ENCODE measurements at regions not wholly inside any gene's neighbourhood (a gene's known extent, or its start where the extent isn't known, plus 50 kb on each side); places are given as distances from the start of the nearest gene placed in this dataset.
"Not testable (repeated sequence)": the region's sequence is repeated elsewhere in the genome, so short reads cannot be mapped to it uniquely, and the experiment has no call there.

GRCh38 chr3:103499132-103499900, 1064.5 kb downstream of the ZPLD1 start:
- Histone ChIP-seq H3K4me1 (ENCODE audit: control insufficient read depth, insufficient read depth, low read length) (no peaks in the 10 kb centered on the region), H3K36me3 (ENCODE audit: control insufficient read depth, insufficient read depth, low read length) (no peaks in the 10 kb centered on the region), H3K9me3 (ENCODE audit: control insufficient read depth, low read length) (no peaks in the 10 kb centered on the region), H3K27me3 (ENCODE audit: control insufficient read depth, insufficient read depth, low read length) (no peaks in the 10 kb centered on the region), H3K4me3 (ENCODE audit: low read length) (no peak overlapping the region), H3K9ac (ENCODE audit: low read length) (no peak overlapping the region)

DNA sequence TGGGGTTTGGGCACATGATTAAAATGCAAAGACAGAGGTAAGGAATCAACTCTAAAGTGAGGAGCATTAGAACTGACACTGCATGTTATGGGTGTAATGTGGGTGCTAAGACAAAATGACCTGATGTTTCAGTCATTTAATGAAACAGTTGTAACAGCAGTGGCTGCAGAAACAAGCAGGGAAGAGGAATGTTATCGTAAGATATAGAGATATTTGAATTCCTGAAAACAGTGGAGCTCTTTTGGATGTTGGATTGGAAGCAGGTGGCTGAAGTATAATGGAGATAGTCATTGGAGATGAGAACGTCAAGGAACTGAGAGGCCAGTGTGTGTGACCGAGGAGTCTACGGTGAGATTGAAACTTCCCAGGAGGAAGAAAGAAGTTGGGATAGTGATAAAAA, 1065.2 kb downstream of the ZPLD1 start:
- Histone ChIP-seq H3K9me3 (ENCODE audit: control insufficient read depth, low read length) (no peaks in the 10 kb centered on the region), H3K4me3 (ENCODE audit: low read length) (no peak overlapping the region), H3K36me3 (ENCODE audit: control insufficient read depth, insufficient read depth, low read length) (no peaks in the 10 kb centered on the region), H3K9ac (ENCODE audit: low read length) (no peak overlapping the region), H3K4me1 (ENCODE audit: control insufficient read depth, insufficient read depth, low read length) (no peaks in the 10 kb centered on the region), H3K27me3 (ENCODE audit: control insufficient read depth, insufficient read depth, low read length) (no peaks in the 10 kb centered on the region)

GRCh38 chr3:103510760-103511159, 1075.9 kb downstream of the ZPLD1 start:
- no peak overlapping the region for H3K9ac ChIP-seq (ENCODE audit: low read length)
- no peaks in the 10 kb centered on the region for H3K4me1 ChIP-seq (ENCODE audit: control insufficient read depth, insufficient read depth, low read length)
- H3K4me3 ChIP-seq (ENCODE audit: low read length), result no peak overlapping the region
- no peaks in the 10 kb centered on the region for H3K9me3 ChIP-seq (ENCODE audit: control insufficient read depth, low read length)
- no peaks in the 10 kb centered on the region for H3K27me3 ChIP-seq (ENCODE audit: control insufficient read depth, insufficient read depth, low read length)
- H3K36me3 ChIP-seq (ENCODE audit: control insufficient read depth, insufficient read depth, low read length), result no peaks in the 10 kb centered on the region

DNA sequence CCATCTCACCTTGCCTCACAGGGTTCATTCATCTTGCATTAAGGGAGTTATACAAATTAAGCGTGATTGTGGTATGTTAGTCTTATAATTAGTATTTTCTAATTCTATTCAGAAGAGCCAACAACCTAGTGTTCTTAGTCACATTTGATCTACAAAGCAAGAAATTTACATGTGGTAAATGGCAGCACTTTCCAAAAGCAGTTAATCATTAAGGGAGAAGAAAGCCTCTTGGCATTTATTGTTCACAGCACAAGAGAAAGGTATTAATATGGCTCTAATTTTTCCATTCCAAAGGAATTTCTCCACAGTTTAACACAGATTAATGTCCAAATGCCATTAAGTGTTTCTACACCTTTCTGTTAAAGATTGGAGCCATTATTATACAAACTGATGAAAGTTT, 1077.1 kb downstream of the ZPLD1 start:
- no peak overlapping the region for H3K9ac ChIP-seq (ENCODE audit: low read length)
- H3K27me3 ChIP-seq (ENCODE audit: control insufficient read depth, insufficient read depth, low read length), result no peaks in the 10 kb centered on the region
- H3K4me3 ChIP-seq (ENCODE audit: low read length), result no peak overlapping the region
- no peaks in the 10 kb centered on the region for H3K36me3 ChIP-seq (ENCODE audit: control insufficient read depth, insufficient read depth, low read length)
- H3K4me1 ChIP-seq (ENCODE audit: control insufficient read depth, insufficient read depth, low read length), result no peaks in the 10 kb centered on the region
- no peaks in the 10 kb centered on the region for H3K9me3 ChIP-seq (ENCODE audit: control insufficient read depth, low read length)

DNA sequence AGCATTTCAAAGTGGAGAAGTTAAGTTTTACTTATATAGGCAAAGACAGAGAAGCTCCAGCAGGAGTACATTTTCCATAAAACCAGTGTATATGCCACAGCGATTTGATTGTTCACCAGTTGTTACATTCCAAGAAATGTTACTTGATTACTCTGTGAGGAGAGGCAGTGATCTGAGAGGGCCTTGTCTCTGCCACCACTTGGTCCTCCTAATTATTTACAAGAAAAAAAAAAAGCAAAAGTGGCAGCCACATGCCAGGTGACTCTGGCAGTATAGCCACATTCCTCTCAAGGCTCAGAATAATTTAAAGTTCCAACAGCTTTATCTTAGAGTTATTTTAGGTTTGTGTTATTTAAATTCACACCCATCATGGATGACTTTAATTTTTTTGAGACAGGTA, 1077.8 kb downstream of the ZPLD1 start:
- H3K9ac ChIP-seq (ENCODE audit: low read length), result no peak overlapping the region
- H3K4me1 ChIP-seq (ENCODE audit: control insufficient read depth, insufficient read depth, low read length), result no peaks in the 10 kb centered on the region
- H3K36me3 ChIP-seq (ENCODE audit: control insufficient read depth, insufficient read depth, low read length), result no peaks in the 10 kb centered on the region
- H3K27me3 ChIP-seq (ENCODE audit: control insufficient read depth, insufficient read depth, low read length), result no peaks in the 10 kb centered on the region
- H3K9me3 ChIP-seq (ENCODE audit: control insufficient read depth, low read length), result no peaks in the 10 kb centered on the region
- no peak overlapping the region for H3K4me3 ChIP-seq (ENCODE audit: low read length)

- no peak overlapping the region for H3K9ac ChIP-seq (ENCODE audit: low read length)
- H3K27me3 ChIP-seq (ENCODE audit: control insufficient read depth, insufficient read depth, low read length), result no peaks in the 10 kb centered on the region
Measured at GRCh38 chr3:103513003-103513402, 1078.2 kb downstream of the ZPLD1 start.

GRCh38 chr3:103515116-103515515, 1080.3 kb downstream of the ZPLD1 start:
- H3K4me1 ChIP-seq (ENCODE audit: control insufficient read depth, insufficient read depth, low read length), result no peaks in the 10 kb centered on the region
- H3K27me3 ChIP-seq (ENCODE audit: control insufficient read depth, insufficient read depth, low read length), result no peaks in the 10 kb centered on the region
- no peaks in the 10 kb centered on the region for H3K36me3 ChIP-seq (ENCODE audit: control insufficient read depth, insufficient read depth, low read length)
- H3K9ac ChIP-seq (ENCODE audit: low read length), result no peak overlapping the region
- H3K9me3 ChIP-seq (ENCODE audit: control insufficient read depth, low read length), result no peaks in the 10 kb centered on the region
- H3K4me3 ChIP-seq (ENCODE audit: low read length), result no peak overlapping the region

More at GRCh38 chr3:103513003-103513402, 1078.2 kb downstream of the ZPLD1 start:
- Histone ChIP-seq H3K36me3 (ENCODE audit: control insufficient read depth, insufficient read depth, low read length) (no peaks in the 10 kb centered on the region), H3K4me3 (ENCODE audit: low read length) (no peak overlapping the region), H3K9me3 (ENCODE audit: control insufficient read depth, low read length) (no peaks in the 10 kb centered on the region), H3K4me1 (ENCODE audit: control insufficient read depth, insufficient read depth, low read length) (no peaks in the 10 kb centered on the region)

DNA sequence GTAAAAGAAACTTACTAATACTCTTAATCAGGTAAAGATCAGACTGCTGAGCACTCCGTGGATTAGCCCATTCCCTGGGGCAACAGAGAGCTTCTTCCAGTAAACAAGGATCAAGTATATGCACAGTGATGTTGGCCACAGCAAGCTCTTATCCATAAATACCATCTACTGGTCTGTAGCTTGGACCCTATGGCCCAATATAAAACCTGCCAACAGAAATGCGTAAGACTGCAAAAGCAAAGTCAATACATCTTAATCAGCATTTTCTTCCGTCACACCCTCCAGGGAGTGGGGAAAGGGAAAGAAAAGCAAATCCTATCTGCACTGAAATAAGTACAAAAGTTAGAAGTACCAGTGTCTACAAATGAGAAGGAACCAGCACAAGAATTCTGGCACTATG, 1082.1 kb downstream of the ZPLD1 start:
- Histone ChIP-seq H3K9me3 (ENCODE audit: control insufficient read depth, low read length) (no peaks in the 10 kb centered on the region), H3K4me3 (ENCODE audit: low read length) (no peak overlapping the region), H3K4me1 (ENCODE audit: control insufficient read depth, insufficient read depth, low read length) (no peaks in the 10 kb centered on the region), H3K27me3 (ENCODE audit: control insufficient read depth, insufficient read depth, low read length) (no peaks in the 10 kb centered on the region), H3K9ac (ENCODE audit: low read length) (no peak overlapping the region), H3K36me3 (ENCODE audit: control insufficient read depth, insufficient read depth, low read length) (no peaks in the 10 kb centered on the region)

GRCh38 chr3:103531327-103531726, 1096.5 kb downstream of the ZPLD1 start:
- not testable (repeated sequence) for H3K27me3 ChIP-seq (ENCODE audit: control insufficient read depth, insufficient read depth, low read length); H3K36me3 ChIP-seq (ENCODE audit: control insufficient read depth, insufficient read depth, low read length); H3K9me3 ChIP-seq (ENCODE audit: control insufficient read depth, low read length)

DNA sequence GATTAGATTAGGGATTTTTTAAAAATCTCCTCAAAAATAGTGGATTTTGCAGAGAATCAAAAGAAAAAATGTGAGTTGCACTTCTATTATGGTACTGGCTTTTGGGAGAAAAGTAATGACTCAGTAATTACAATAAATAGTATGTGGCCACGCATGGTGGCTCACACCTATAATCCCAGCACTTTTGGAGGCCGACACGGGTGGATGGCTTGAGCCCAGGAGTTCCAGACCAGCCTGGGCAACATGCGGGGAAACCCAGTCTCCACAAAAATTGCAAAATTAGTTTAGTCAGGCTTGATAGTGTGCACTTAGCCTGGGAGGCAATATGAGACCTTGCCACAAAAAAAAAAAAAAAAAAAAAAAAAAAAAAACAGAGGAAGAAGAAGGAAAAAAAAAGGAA, 1098.2 kb downstream of the ZPLD1 start:
- Histone ChIP-seq H3K27me3 (ENCODE audit: control insufficient read depth, insufficient read depth, low read length) (no peaks in the 10 kb centered on the region), H3K36me3 (ENCODE audit: control insufficient read depth, insufficient read depth, low read length) (no peaks in the 10 kb centered on the region), H3K4me3 (ENCODE audit: low read length) (no peak overlapping the region), H3K4me1 (ENCODE audit: control insufficient read depth, insufficient read depth, low read length) (no peaks in the 10 kb centered on the region), H3K9me3 (ENCODE audit: control insufficient read depth, low read length) (no peaks in the 10 kb centered on the region), H3K9ac (ENCODE audit: low read length) (no peak overlapping the region)

More at GRCh38 chr3:103531327-103531726, 1096.5 kb downstream of the ZPLD1 start:
- H3K9ac ChIP-seq (ENCODE audit: low read length); H3K4me3 ChIP-seq (ENCODE audit: low read length); H3K4me1 ChIP-seq (ENCODE audit: control insufficient read depth, insufficient read depth, low read length): not testable (repeated sequence)

DNA sequence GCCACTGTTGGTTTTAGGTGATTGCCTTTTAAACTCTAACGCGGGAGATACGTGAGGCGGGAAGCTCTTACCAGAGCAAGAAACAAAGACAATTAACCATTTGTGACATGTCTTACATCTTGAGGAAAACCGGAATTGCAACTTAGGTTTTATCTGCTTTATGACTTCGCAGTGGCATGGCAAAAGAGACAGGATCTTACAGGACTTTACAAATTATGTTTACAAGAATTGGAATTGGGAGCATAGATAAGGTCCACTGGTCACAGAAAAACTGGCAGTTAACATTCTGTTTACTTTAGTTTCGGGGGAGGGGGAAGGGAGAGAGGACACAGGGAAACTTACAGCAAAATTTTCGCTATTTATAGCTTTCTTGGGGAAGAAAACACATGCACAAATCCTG, 1119.6 kb downstream of the ZPLD1 start:
- H3K9ac ChIP-seq (ENCODE audit: low read length), result no peak overlapping the region
- no peaks in the 10 kb centered on the region for H3K9me3 ChIP-seq (ENCODE audit: control insufficient read depth, low read length)
- no peaks in the 10 kb centered on the region for H3K4me1 ChIP-seq (ENCODE audit: control insufficient read depth, insufficient read depth, low read length)
- no peak overlapping the region for H3K4me3 ChIP-seq (ENCODE audit: low read length)
- H3K36me3 ChIP-seq (ENCODE audit: control insufficient read depth, insufficient read depth, low read length), result no peaks in the 10 kb centered on the region
- H3K27me3 ChIP-seq (ENCODE audit: control insufficient read depth, insufficient read depth, low read length), result no peaks in the 10 kb centered on the region

DNA sequence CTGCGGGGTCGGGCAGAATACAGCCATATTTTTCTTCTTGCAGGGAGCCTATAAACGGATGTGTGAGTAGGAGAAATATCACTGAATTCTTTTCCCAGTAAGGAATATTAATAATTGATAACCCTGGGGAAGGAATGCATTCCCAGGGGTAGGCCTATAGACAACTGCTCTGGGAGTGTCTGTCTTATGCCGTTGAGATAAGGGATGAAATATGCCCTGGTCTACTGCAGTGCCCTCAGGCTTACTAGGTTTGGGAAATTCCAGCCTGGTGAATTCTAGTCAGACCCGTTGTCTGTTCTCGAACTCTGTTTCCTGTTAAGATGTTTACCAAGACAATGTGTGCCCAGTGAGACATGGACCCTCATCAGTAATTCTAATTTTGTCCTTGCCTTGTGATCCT, 1129.3 kb downstream of the ZPLD1 start:
- not testable (repeated sequence) for H3K36me3 ChIP-seq (ENCODE audit: control insufficient read depth, insufficient read depth, low read length); H3K4me1 ChIP-seq (ENCODE audit: control insufficient read depth, insufficient read depth, low read length); H3K4me3 ChIP-seq (ENCODE audit: low read length); H3K9me3 ChIP-seq (ENCODE audit: control insufficient read depth, low read length); H3K27me3 ChIP-seq (ENCODE audit: control insufficient read depth, insufficient read depth, low read length); H3K9ac ChIP-seq (ENCODE audit: low read length)

- H3K9me3 ChIP-seq (ENCODE audit: control insufficient read depth, low read length), result no peaks in the 10 kb centered on the region
- no peaks in the 10 kb centered on the region for H3K36me3 ChIP-seq (ENCODE audit: control insufficient read depth, insufficient read depth, low read length)
- no peaks in the 10 kb centered on the region for H3K4me1 ChIP-seq (ENCODE audit: control insufficient read depth, insufficient read depth, low read length)
- no peaks in the 10 kb centered on the region for H3K27me3 ChIP-seq (ENCODE audit: control insufficient read depth, insufficient read depth, low read length)
- no peak overlapping the region for H3K9ac ChIP-seq (ENCODE audit: low read length)
- no peak overlapping the region for H3K4me3 ChIP-seq (ENCODE audit: low read length)
Measured at GRCh38 chr3:103585809-103586208, 1151.0 kb downstream of the ZPLD1 start.
